Kidney (tissue), 13 donors: ENCODE measurements at regions not wholly inside any gene's neighbourhood (a gene's known extent, or its start where the extent isn't known, plus 50 kb on each side); places are given as distances from the start of the nearest gene placed in this dataset.

Experiments used
- DNase-seq, 5 donors: peaks; one replicate each; pipeline ENCODE4 v3.0.0-alpha.2; 2013 to 2020
- FAIRE-seq: peaks from 2 replicates; lab custom pipeline; 2012; peaks lifted over from hg19 to GRCh38; lab: Jason Lieb, UNC
- H3K27ac ChIP-seq, 2 donors: one replicate each; pipeline ENCODE4 v1.7.0; 2013; ENCODE audit warnings: low read depth in 2 of 2, low read length in 2 of 2, inconsistent platforms in 1 of 2
- H3K27me3 ChIP-seq: one replicate; pipeline ENCODE4 v1.7.1; 2013; ENCODE audit warnings: low read length, inconsistent platforms; ENCODE audit not compliant: control insufficient read depth, insufficient read depth
- H3K36me3 ChIP-seq, 3 donors: one replicate each; pipeline versions ENCODE4 v1.7.0 to v1.7.1; 2013; ENCODE audit warnings: low read length in 3 of 3, control low read depth in 1 of 3, inconsistent platforms in 1 of 3; ENCODE audit not compliant: insufficient read depth in 3 of 3, control insufficient read depth in 2 of 3
- H3K4me1 ChIP-seq, 3 donors: one replicate each; pipeline versions ENCODE4 v1.7.0 to v1.7.1; 2013; ENCODE audit warnings: low read length in 3 of 3, inconsistent platforms in 1 of 3, low read depth in 1 of 3; ENCODE audit not compliant: control insufficient read depth in 2 of 3, insufficient read depth in 2 of 3
- H3K4me3 ChIP-seq, 3 donors: one replicate each; pipeline versions ENCODE4 v1.7.0 to v1.8.1; 2013; ENCODE audit warnings: low read length in 3 of 3, control low read depth in 1 of 3, inconsistent platforms in 1 of 3
- H3K9ac ChIP-seq, 3 donors: one replicate each; pipeline versions ENCODE4 v1.7.0 to v1.7.1; 2013; ENCODE audit warnings: low read length in 3 of 3, control low read depth in 1 of 3, inconsistent platforms in 1 of 3
- H3K9me3 ChIP-seq, 3 donors: one replicate each; pipeline versions ENCODE4 v1.7.0 to v1.7.1; 2013; ENCODE audit warnings: low read length in 3 of 3, control low read depth in 1 of 3, inconsistent platforms in 1 of 3; ENCODE audit not compliant: control insufficient read depth in 2 of 3, insufficient read depth in 1 of 3
- intact Hi-C: fragments of 100-400 bp; cut with DNase I; formaldehyde crosslinking; loops from one replicate; pipeline ENCODE4 v1.11.1; 2022
- TF ChIP-seq, protein P1 (sequence below): IDR thresholded peaks from 3 replicates; pipeline ENCODE4 v1.5.1; 2012; ENCODE audit warnings: mild to moderate bottlenecking, moderate library complexity, borderline replicate concordance; ENCODE audit not compliant: insufficient read depth; ENCODE audit errors: extremely low read depth
- donor health status: control.
- donor health status: control.
- donor health status: control.
- donor health status: control.
- donor health status: control.
- donor health status: DM: yes; HTN: yes; CAD: no.
- donor health status: Normal renal cell carcinoma (clear cell type).

DNA sequence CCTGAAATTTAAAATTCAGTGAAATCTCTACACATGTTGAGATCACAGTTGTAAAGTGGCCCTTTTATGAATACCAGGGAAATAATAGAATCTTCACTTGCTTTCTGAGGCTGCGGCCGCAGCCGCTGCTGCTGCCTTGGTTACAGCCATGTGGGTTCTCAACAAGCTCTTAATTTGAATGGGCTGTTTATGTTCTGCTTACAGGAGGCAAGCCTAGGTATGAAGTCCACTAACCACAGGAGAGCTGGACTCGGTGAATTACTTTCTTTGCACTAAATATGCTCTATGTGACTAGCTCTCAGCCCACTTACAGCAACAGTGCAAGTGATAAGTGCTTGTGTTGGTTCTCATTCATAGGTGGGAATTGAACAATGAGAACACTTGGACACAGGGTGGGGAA lies 410.8 kb downstream of the SFMBT2 start:
- no peak for FAIRE-seq
- Histone ChIP-seq H3K27ac (no peak overlapping the region), H3K36me3 (no peaks in the 10 kb centered on the region), H3K9ac (no peak overlapping the region), H3K4me1 (no peaks in the 10 kb centered on the region), H3K9me3 (no peaks in the 10 kb centered on the region), H3K27me3 (no peaks in the 10 kb centered on the region), H3K4me3 (no peak overlapping the region)
- TF ChIP-seq, protein P1, sequence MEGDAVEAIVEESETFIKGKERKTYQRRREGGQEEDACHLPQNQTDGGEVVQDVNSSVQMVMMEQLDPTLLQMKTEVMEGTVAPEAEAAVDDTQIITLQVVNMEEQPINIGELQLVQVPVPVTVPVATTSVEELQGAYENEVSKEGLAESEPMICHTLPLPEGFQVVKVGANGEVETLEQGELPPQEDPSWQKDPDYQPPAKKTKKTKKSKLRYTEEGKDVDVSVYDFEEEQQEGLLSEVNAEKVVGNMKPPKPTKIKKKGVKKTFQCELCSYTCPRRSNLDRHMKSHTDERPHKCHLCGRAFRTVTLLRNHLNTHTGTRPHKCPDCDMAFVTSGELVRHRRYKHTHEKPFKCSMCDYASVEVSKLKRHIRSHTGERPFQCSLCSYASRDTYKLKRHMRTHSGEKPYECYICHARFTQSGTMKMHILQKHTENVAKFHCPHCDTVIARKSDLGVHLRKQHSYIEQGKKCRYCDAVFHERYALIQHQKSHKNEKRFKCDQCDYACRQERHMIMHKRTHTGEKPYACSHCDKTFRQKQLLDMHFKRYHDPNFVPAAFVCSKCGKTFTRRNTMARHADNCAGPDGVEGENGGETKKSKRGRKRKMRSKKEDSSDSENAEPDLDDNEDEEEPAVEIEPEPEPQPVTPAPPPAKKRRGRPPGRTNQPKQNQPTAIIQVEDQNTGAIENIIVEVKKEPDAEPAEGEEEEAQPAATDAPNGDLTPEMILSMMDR: no peak
- DNase-seq: no peak
- intact Hi-C loops: no loop called here

DNA sequence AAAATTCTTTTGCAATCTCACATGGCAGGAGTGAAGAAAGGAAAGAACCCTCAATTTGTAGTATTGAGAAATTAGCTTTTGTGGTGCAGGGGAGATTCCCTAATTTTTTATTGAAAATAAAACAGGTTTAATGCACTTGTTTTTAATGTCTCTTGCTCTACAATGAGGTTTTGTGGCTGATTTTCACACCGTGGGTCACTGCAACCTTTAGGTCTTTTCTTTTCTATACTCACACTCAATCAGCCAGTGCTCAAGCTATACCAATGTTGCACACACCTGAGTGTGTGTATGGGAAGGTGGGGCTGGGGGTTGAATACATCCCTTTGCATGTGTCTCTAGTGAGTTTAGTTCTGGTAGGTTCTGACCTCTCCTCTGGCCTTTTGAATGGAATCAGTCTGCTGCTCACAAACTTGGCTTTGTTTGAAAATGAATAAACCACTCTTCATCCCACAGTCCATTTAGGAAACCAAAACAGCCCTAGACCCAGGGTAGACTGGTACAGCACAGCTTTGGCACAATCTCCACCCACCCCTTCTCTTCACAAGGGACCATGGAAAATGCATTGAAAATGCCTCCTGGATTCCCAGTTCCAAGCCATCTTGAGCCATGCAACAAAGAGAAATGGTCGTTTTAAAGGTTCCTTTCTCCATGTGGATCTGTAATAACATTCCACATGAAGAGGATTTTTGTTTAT lies 411.5 kb downstream of the SFMBT2 start:
- intact Hi-C loops: no loop called here
- TF ChIP-seq, protein P1: no peak

DNA sequence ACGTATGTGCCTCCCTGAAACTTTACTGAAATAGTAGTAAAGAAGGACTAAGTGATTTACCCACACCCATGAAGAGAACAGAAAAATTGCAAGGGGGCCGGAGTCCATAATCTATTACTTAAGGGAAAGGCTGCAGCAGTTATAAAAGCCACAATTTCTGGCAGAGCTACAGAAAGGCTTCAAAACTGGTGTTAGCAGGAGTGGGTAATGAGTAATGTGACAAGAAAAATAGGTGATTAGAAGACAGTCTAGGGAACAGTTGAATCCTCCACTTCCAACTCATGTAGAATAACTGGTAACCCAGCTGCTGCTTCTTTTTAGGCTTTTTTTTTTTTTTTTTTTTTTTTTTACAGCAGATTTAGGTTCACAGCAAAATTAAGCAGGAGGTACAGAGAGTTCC lies 413.3 kb downstream of the SFMBT2 start:
- Histone ChIP-seq H3K27ac (no peak overlapping the region), H3K4me3 (no peak overlapping the region), H3K36me3 (no peaks in the 10 kb centered on the region), H3K27me3 (no peaks in the 10 kb centered on the region), H3K9me3 (no peaks in the 10 kb centered on the region), H3K9ac (no peak overlapping the region), H3K4me1 (no peaks in the 10 kb centered on the region)
- TF ChIP-seq, protein P1: no peak
- intact Hi-C loops: no loop called here
- DNase-seq (no peak), FAIRE-seq (no peak)

More for the DNA sequence above, 411.5 kb downstream of the SFMBT2 start:
- Histone ChIP-seq H3K27ac (no peak overlapping the region), H3K9ac (no peak overlapping the region), H3K4me1 (no peaks in the 10 kb centered on the region), H3K9me3 (no peaks in the 10 kb centered on the region), H3K4me3 (no peak overlapping the region), H3K36me3 (no peaks in the 10 kb centered on the region), H3K27me3 (no peaks in the 10 kb centered on the region)
- no peak for DNase-seq
- FAIRE-seq: no peak

DNA sequence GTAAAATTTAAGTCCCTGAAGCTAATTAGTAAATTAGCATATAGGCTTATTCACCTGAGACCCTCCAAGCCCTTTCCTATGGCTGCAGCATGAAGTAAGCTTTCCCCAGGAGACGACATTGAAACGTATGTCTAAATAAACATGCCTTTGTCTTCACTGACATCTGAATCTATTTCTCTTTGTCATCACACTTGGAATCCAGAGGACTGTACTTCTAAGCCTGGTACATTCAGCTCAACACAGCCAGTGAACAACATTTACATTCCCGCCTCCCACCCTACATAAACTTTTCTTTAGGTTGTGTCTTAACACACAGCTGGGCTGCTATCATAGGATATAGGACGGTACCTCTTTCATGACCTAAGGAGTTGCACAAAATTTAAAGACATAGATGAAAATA lies 414.4 kb downstream of the SFMBT2 start:
- TF ChIP-seq, protein P1: no peak
- Histone ChIP-seq H3K9ac (no peak overlapping the region), H3K36me3 (no peaks in the 10 kb centered on the region), H3K4me1 (no peaks in the 10 kb centered on the region), H3K9me3 (no peaks in the 10 kb centered on the region), H3K27ac (no peak overlapping the region), H3K27me3 (no peaks in the 10 kb centered on the region), H3K4me3 (no peak overlapping the region)
- FAIRE-seq (no peak), DNase-seq (no peak)
- intact Hi-C loops: no loop called here
